Peyer's patch (tissue), 4 donors: ENCODE measurements at regions not wholly inside any gene's neighbourhood (a gene's known extent, or its start where the extent isn't known, plus 50 kb on each side); places are given as distances from the start of the nearest gene placed in this dataset.

Experiments
- POLR2A ChIP-seq, 2 donors: fragments of 450-650 bp; IDR thresholded peaks; one replicate each; pipeline ENCODE4 v1.5.1; 2017; ENCODE audit warnings: antibody characterized with exemption in 2 of 2, mild to moderate bottlenecking in 2 of 2, moderate library complexity in 2 of 2
- TF ChIP-seq, protein P1 (sequence below), 6 experiments: fragments of 450-650 bp in 4 of 6; fragments of 200-600 bp in 2 of 6; sonication (generic) in 1 of 6; IDR thresholded peaks; one replicate each; pipeline ENCODE4 v1.5.1; 2017 to 2019; ENCODE audit warnings: antibody characterized with exemption in 6 of 6, mild to moderate bottlenecking in 3 of 6, moderate library complexity in 1 of 6

- TF ChIP-seq, protein P1, sequence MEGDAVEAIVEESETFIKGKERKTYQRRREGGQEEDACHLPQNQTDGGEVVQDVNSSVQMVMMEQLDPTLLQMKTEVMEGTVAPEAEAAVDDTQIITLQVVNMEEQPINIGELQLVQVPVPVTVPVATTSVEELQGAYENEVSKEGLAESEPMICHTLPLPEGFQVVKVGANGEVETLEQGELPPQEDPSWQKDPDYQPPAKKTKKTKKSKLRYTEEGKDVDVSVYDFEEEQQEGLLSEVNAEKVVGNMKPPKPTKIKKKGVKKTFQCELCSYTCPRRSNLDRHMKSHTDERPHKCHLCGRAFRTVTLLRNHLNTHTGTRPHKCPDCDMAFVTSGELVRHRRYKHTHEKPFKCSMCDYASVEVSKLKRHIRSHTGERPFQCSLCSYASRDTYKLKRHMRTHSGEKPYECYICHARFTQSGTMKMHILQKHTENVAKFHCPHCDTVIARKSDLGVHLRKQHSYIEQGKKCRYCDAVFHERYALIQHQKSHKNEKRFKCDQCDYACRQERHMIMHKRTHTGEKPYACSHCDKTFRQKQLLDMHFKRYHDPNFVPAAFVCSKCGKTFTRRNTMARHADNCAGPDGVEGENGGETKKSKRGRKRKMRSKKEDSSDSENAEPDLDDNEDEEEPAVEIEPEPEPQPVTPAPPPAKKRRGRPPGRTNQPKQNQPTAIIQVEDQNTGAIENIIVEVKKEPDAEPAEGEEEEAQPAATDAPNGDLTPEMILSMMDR (IDR thresholded peaks at IDR 0.05): no peak
- no peak for TF ChIP-seq POLR2A (IDR thresholded peaks at IDR 0.05)
Measured at GRCh38 chr2:105617631-105618350, 126.9 kb upstream of the NCK2 start.
